ENCODE measurements at regions not wholly inside any gene's neighbourhood (a gene's known extent, or its start where the extent isn't known, plus 50 kb on each side); places are given as distances from the start of the nearest gene placed in this dataset.

DNA sequence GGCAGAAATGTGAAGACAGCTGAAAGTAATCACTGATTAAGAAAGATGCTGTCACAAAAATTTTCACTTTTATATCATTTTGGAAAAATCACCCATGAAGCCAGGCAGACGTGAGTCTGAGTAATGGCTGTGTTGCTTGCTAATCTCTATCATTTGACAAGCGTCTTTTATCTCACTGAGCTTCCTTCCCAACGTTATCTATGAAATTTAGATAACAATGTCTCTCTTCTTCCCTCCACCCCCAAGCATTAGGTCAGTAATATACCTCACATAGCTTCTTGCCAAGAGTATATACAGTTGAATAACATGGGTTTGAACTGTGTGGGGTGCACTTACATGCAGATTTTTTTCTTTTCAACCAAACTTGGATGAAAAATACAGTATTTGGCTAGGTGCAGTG is 388.6 kb upstream of the NRXN1 start:
- Histone ChIP-seq H3K36me3 (ENCODE audit: control insufficient read depth in 1 of 2, insufficient read depth in 2 of 2, low read length in 2 of 2) (no peaks in the 10 kb centered on the region), H4K91ac (ENCODE audit: low read depth, low read length) (no peak overlapping the region), H3K9me3 (ENCODE audit: insufficient read depth, low read depth, low read length) (no peaks in the 10 kb centered on the region), H2BK120ac (ENCODE audit: insufficient read depth, low read length, poor library complexity) (no peak overlapping the region), H2AFZ (ENCODE audit: insufficient read depth, low read length, poor library complexity) (no peak overlapping the region), H3K23ac (ENCODE audit: low read length) (no peak overlapping the region), H3K79me1 (ENCODE audit: low read length) (no peaks in the 10 kb centered on the region), H4K8ac (ENCODE audit: low read depth, low read length) (no peak overlapping the region), H3K27me3 (ENCODE audit: insufficient read depth, low read length) (no peaks in the 10 kb centered on the region), H2BK12ac (ENCODE audit: low read length) (no peak overlapping the region), H3K9ac (ENCODE audit: low read length) (no peak overlapping the region), H3K4me2 (ENCODE audit: low read length) (no peak overlapping the region), H4K12ac (ENCODE audit: low read depth, low read length) (no peak overlapping the region), H3K18ac (ENCODE audit: low read length) (no peak overlapping the region), H3K27ac (ENCODE audit: low read depth, low read length) (no peak overlapping the region), H2AK5ac (ENCODE audit: low read length) (no peak overlapping the region), H2BK5ac (ENCODE audit: low read depth, low read length, poor library complexity) (no peak overlapping the region), H3K79me2 (ENCODE audit: control insufficient read depth, insufficient read depth, low read length, poor library complexity) (no peaks in the 10 kb centered on the region), H3K14ac (ENCODE audit: low read length) (no peak overlapping the region), H3K4ac (ENCODE audit: low read depth, low read length) (no peak overlapping the region), H3K4me1 (ENCODE audit: control insufficient read depth in 1 of 2, insufficient read depth in 2 of 2, low read length in 2 of 2) (no peaks in the 10 kb centered on the region), H3K4me3 (ENCODE audit: low read depth, low read length) (no peak overlapping the region)
- DNase-seq, result peak in 1 of 2 donors; percentile 5
- no CpG with 5 or more reads among the region's 3 CpGs for WGBS (ENCODE audit: extremely low coverage, insufficient coverage, insufficient read length)

DNA sequence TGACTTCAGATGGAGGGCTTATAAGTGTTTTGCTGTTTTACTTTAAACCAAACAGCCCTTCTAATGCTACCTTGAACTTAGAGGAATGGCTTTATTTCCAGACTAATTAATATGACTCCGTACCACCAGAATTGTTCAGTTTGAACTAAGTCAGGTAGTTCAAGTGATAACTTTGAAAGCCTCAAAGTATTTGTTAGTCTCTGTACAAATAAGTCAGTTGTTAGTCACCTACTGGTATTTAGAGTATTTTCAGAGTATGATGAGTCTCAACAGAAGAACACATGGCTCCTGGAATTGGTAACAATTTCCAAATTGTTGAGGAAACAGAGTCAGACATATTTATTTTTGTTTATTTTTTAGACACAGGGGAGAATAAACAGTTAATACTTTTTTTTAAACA is 381.8 kb upstream of the NRXN1 start:
- Histone ChIP-seq H3K4me2 (ENCODE audit: low read length) (no peak overlapping the region), H2BK12ac (ENCODE audit: low read length) (no peak overlapping the region), H3K79me1 (ENCODE audit: low read length) (no peaks in the 10 kb centered on the region), H2AK5ac (ENCODE audit: low read length) (no peak overlapping the region), H3K9me3 (ENCODE audit: insufficient read depth, low read depth, low read length) (no peaks in the 10 kb centered on the region), H3K27me3 (ENCODE audit: insufficient read depth, low read length) (no peaks in the 10 kb centered on the region), H4K12ac (ENCODE audit: low read depth, low read length) (no peak overlapping the region), H3K14ac (ENCODE audit: low read length) (no peak overlapping the region), H3K4me3 (ENCODE audit: low read depth, low read length) (no peak overlapping the region), H3K18ac (ENCODE audit: low read length) (no peak overlapping the region), H4K8ac (ENCODE audit: low read depth, low read length) (no peak overlapping the region), H3K4ac (ENCODE audit: low read depth, low read length) (no peak overlapping the region), H3K79me2 (ENCODE audit: control insufficient read depth, insufficient read depth, low read length, poor library complexity) (no peaks in the 10 kb centered on the region), H3K4me1 (ENCODE audit: control insufficient read depth in 1 of 2, insufficient read depth in 2 of 2, low read length in 2 of 2) (no peaks in the 10 kb centered on the region), H2BK5ac (ENCODE audit: low read depth, low read length, poor library complexity) (no peak overlapping the region), H3K9ac (ENCODE audit: low read length) (no peak overlapping the region), H2AFZ (ENCODE audit: insufficient read depth, low read length, poor library complexity) (no peak overlapping the region), H4K91ac (ENCODE audit: low read depth, low read length) (no peak overlapping the region), H3K27ac (ENCODE audit: low read depth, low read length) (no peak overlapping the region), H3K36me3 (ENCODE audit: control insufficient read depth in 1 of 2, insufficient read depth in 2 of 2, low read length in 2 of 2) (no peaks in the 10 kb centered on the region), H3K23ac (ENCODE audit: low read length) (no peak overlapping the region), H2BK120ac (ENCODE audit: insufficient read depth, low read length, poor library complexity) (no peak overlapping the region)
- no CpG with 5 or more reads among the region's 1 CpG for WGBS (ENCODE audit: extremely low coverage, insufficient coverage, insufficient read length)
- peak in 1 of 2 donors; percentile 29 for DNase-seq

DNA sequence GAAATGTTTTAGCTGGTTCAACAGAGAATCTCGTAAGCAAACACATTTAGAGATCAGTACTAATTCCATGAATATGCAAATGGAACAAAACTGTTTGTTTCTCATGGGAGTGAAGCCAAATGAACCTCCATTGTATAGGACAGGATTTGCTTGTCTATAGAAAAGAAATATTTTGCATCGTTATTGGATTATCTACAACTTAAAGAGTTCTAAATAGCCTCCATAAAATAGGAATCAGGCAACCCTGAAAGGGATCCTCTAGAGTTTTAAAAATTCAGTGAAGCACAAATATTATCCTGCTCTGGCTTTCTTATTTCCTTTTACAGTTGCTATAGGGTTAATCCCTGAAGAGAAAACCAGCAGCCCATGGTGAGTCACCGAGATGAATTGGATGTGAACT is 378.4 kb upstream of the NRXN1 start:
- H3K4ac ChIP-seq (ENCODE audit: low read depth, low read length), result no peak overlapping the region
- no peak overlapping the region for H4K91ac ChIP-seq (ENCODE audit: low read depth, low read length)
- H3K27me3 ChIP-seq (ENCODE audit: insufficient read depth, low read length), result no peaks in the 10 kb centered on the region
- no peak overlapping the region for H2BK120ac ChIP-seq (ENCODE audit: insufficient read depth, low read length, poor library complexity)
- H2BK12ac ChIP-seq (ENCODE audit: low read length), result no peak overlapping the region
- no peaks in the 10 kb centered on the region for H3K79me1 ChIP-seq (ENCODE audit: low read length)
- no peak overlapping the region for H3K18ac ChIP-seq (ENCODE audit: low read length)
- H3K9ac ChIP-seq (ENCODE audit: low read length), result no peak overlapping the region
- no peaks in the 10 kb centered on the region for H3K4me1 ChIP-seq (ENCODE audit: control insufficient read depth in 1 of 2, insufficient read depth in 2 of 2, low read length in 2 of 2)
- H3K4me2 ChIP-seq (ENCODE audit: low read length), result no peak overlapping the region
- H3K23ac ChIP-seq (ENCODE audit: low read length), result no peak overlapping the region
- H2AFZ ChIP-seq (ENCODE audit: insufficient read depth, low read length, poor library complexity), result no peak overlapping the region
- H2AK5ac ChIP-seq (ENCODE audit: low read length), result no peak overlapping the region
- no peaks in the 10 kb centered on the region for H3K36me3 ChIP-seq (ENCODE audit: control insufficient read depth in 1 of 2, insufficient read depth in 2 of 2, low read length in 2 of 2)
- no peak overlapping the region for H3K14ac ChIP-seq (ENCODE audit: low read length)
- no peaks in the 10 kb centered on the region for H3K79me2 ChIP-seq (ENCODE audit: control insufficient read depth, insufficient read depth, low read length, poor library complexity)
- H3K27ac ChIP-seq (ENCODE audit: low read depth, low read length), result no peak overlapping the region
- no peak overlapping the region for H4K12ac ChIP-seq (ENCODE audit: low read depth, low read length)
- WGBS (ENCODE audit: extremely low coverage, insufficient coverage, insufficient read length), result no CpG with 5 or more reads among the region's 3 CpGs
- H3K9me3 ChIP-seq (ENCODE audit: insufficient read depth, low read depth, low read length), result no peaks in the 10 kb centered on the region
- no peak overlapping the region for H3K4me3 ChIP-seq (ENCODE audit: low read depth, low read length)
- no peak for DNase-seq
- no peak overlapping the region for H2BK5ac ChIP-seq (ENCODE audit: low read depth, low read length, poor library complexity)
- H4K8ac ChIP-seq (ENCODE audit: low read depth, low read length), result no peak overlapping the region

DNA sequence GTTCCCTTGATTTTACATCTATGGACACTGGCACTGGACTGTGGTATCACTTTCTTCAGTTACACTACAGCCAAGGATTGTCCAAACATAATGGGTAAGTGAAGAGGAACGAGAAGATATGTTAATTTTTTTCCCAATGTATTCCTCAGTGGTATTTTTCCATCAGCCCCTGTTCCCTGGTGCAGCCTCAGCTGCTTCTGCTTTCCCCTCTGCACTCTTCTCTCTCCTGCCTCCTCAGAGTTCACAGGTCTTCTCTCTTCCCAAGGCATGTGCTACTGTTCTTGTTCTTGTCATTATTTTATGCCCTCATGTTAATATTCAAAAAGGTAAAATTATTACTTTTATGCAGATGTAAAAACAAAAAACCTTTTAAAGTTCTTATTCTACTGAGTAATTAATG is 378.0 kb upstream of the NRXN1 start:
- Histone ChIP-seq H3K9me3 (ENCODE audit: insufficient read depth, low read depth, low read length) (no peaks in the 10 kb centered on the region), H3K4me1 (ENCODE audit: control insufficient read depth in 1 of 2, insufficient read depth in 2 of 2, low read length in 2 of 2) (no peaks in the 10 kb centered on the region), H4K8ac (ENCODE audit: low read depth, low read length) (no peak overlapping the region), H2AK5ac (ENCODE audit: low read length) (no peak overlapping the region), H3K18ac (ENCODE audit: low read length) (no peak overlapping the region), H4K91ac (ENCODE audit: low read depth, low read length) (no peak overlapping the region), H3K36me3 (ENCODE audit: control insufficient read depth in 1 of 2, insufficient read depth in 2 of 2, low read length in 2 of 2) (no peaks in the 10 kb centered on the region), H3K27ac (ENCODE audit: low read depth, low read length) (no peak overlapping the region), H3K4ac (ENCODE audit: low read depth, low read length) (no peak overlapping the region), H3K79me2 (ENCODE audit: control insufficient read depth, insufficient read depth, low read length, poor library complexity) (no peaks in the 10 kb centered on the region), H3K79me1 (ENCODE audit: low read length) (no peaks in the 10 kb centered on the region), H3K4me3 (ENCODE audit: low read depth, low read length) (no peak overlapping the region), H3K14ac (ENCODE audit: low read length) (no peak overlapping the region), H3K23ac (ENCODE audit: low read length) (no peak overlapping the region), H2AFZ (ENCODE audit: insufficient read depth, low read length, poor library complexity) (no peak overlapping the region), H2BK120ac (ENCODE audit: insufficient read depth, low read length, poor library complexity) (no peak overlapping the region), H3K4me2 (ENCODE audit: low read length) (no peak overlapping the region), H2BK12ac (ENCODE audit: low read length) (no peak overlapping the region), H3K9ac (ENCODE audit: low read length) (no peak overlapping the region), H4K12ac (ENCODE audit: low read depth, low read length) (no peak overlapping the region), H3K27me3 (ENCODE audit: insufficient read depth, low read length) (no peaks in the 10 kb centered on the region), H2BK5ac (ENCODE audit: low read depth, low read length, poor library complexity) (no peak overlapping the region)
- DNase-seq, result no peak
- WGBS (ENCODE audit: extremely low coverage, insufficient coverage, insufficient read length), result no CpG with 5 or more reads among the region's 1 CpG

Measured in trophoblast cell (in vitro differentiated cells and primary cell).